C4-2B (cell line): ENCODE measurements at regions not wholly inside any gene's neighbourhood (a gene's known extent, or its start where the extent isn't known, plus 50 kb on each side); places are given as distances from the start of the nearest gene placed in this dataset.

Source experiments
- H3K27ac ChIP-seq: fragments of 450-650 bp; 2 replicates; pipeline ENCODE4 v1.5.1; 2017
- CTCF ChIP-seq: fragments of 450-650 bp; conservative IDR thresholded peaks from 2 replicates; pipeline ENCODE4 v1.5.1; 2017; ENCODE audit warnings: mild to moderate bottlenecking
- ZFX ChIP-seq: fragments of 450-650 bp; IDR thresholded peaks from 2 replicates; pipeline ENCODE4 v1.6.1; 2017

DNA sequence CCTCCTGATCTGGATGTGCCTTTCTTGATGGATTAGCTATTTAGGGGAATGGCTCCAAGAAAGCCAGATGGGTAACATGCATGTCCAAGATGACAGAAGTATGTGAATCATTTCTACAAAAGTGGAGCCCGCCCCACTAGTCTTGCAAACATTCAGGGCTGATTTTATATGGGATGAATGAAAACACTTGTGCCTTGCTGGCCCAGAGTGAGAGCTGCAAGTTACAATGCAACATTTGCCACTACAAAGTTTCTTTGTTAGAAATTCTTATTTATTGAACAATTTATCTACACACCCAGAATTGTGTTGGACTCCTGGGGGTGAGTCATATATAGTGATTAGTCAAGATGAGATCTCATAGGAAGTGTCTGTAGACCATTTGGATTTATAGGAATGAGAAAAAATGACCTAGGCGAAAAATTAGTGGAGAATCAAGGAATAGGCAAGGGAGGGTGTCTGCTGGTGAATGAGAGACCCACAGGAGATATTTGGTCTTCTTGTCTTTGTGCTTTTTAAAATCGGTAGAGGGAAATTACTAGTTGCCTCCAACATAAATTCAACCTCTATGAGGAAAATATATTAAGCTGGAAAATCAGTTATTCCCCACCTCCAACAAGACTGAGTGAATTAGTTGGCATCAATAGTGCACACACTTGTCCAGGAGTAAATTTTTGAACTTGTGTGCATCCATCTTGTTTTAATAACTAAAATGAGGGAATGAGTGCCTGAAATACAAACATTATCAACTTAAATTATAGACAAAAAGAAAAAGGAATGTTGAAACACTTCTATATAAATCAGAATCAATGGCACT lies 53.5 kb upstream of the DCBLD2 start:
- TF ChIP-seq ZFX (no peak), CTCF (no peak)
- H3K27ac ChIP-seq, result no peak overlapping the region

- H3K27ac ChIP-seq, result no peak overlapping the region
- no peak for TF ChIP-seq CTCF
- no peak for TF ChIP-seq ZFX
Measured at GRCh38 chr3:98954242-98954641, 52.7 kb upstream of the DCBLD2 start.

DNA sequence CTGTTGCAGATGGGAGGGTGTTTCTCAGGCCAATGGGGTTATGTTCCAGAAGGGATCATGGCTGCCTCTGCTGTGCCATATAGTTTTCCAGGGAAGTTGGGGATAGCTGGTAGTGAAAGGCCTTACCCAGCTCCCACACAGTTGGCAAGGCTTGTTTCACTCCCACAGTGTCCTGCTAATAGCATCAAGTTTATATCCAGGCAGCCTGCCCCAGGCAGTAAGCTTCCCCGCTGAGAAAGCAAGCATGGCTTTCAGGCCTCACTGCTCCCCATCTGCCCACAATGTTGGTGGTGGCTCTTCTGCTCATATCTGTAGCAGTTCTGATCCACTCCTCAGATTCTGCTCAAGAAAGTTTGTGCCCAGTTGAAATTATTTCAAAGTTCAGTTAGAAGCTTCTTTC lies 50.9 kb upstream of the DCBLD2 start:
- H3K27ac ChIP-seq, result no peak overlapping the region
- TF ChIP-seq ZFX (no peak), CTCF (no peak)
